GM23248 (cell line): ENCODE measurements at regions not wholly inside any gene's neighbourhood (a gene's known extent, or its start where the extent isn't known, plus 50 kb on each side); places are given as distances from the start of the nearest gene placed in this dataset.

Experiments used
- EZH2 ChIP-seq: fragments of 200-600 bp; sonication (generic); IDR thresholded peaks from 2 replicates; pipeline ENCODE4 v1.6.1; 2018; ENCODE audit warnings: antibody characterized with exemption, mild to moderate bottlenecking; ENCODE audit not compliant: insufficient read depth, poor library complexity, severe bottlenecking
- EZH2phosphoT487 ChIP-seq: fragments of 200-600 bp; sonication (generic); IDR thresholded peaks from 2 replicates; pipeline ENCODE4 v1.6.1; 2018; ENCODE audit warnings: antibody characterized with exemption, moderate library complexity, mild to moderate bottlenecking, low read depth; ENCODE audit not compliant: insufficient read depth

DNA sequence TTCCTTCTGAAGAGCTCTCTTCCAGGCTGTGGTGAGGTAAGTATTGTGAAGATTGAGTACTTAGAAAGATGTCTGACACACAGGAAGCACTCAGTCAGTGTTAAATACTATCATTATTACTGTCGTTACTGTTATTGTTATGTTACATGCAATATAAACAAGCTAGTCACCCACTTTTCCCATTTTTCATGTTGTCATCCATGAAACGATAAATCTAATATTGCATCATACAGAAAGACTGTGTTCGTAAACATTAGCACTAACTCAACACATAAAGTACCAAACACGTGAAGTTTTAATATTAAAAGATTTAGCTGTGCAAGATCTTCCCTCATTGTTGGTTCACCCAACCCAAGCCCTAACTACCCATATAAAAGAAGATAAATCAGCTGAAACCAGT, 109.2 kb upstream of the NRSN1 start:
- TF ChIP-seq EZH2 (no peak), EZH2phosphoT487 (no peak)
